Progenitor cell of endocrine pancreas (in vitro differentiated cells): ENCODE measurements at regions not wholly inside any gene's neighbourhood (a gene's known extent, or its start where the extent isn't known, plus 50 kb on each side); places are given as distances from the start of the nearest gene placed in this dataset.

Experiments used
- DNase-seq: peaks from one replicate; pipeline ENCODE4 v3.0.0; 2021; ENCODE audit warnings: low spot score; ENCODE audit not compliant: unreplicated experiment
- H3K27ac Mint-ChIP-seq: 2 replicates; pipeline ENCODE4 v1.8.0; 2021; ENCODE audit warnings: mild to moderate bottlenecking, moderate library complexity, mixed read lengths
- H3K27me3 Mint-ChIP-seq: 2 replicates; pipeline ENCODE4 v1.8.0; 2021; ENCODE audit warnings: mixed read lengths
- H3K36me3 Mint-ChIP-seq: 2 replicates; pipeline ENCODE4 v1.8.0; 2022; ENCODE audit warnings: mixed read lengths; ENCODE audit not compliant: insufficient read depth
- H3K4me1 Mint-ChIP-seq: 2 replicates; pipeline ENCODE4 v1.8.0; 2021; ENCODE audit warnings: low read depth, mixed read lengths
- H3K4me3 Mint-ChIP-seq: 2 replicates; pipeline ENCODE4 v1.8.0; 2021; ENCODE audit warnings: low read depth, mild to moderate bottlenecking, moderate library complexity, mixed read lengths
- H3K9me3 Mint-ChIP-seq: 2 replicates; pipeline ENCODE4 v1.8.0; 2021; ENCODE audit warnings: low read depth, mixed read lengths
- CTCF ChIP-seq: fragments of 200-600 bp; sonication (generic); IDR thresholded peaks from one replicate; pipeline ENCODE4 v1.5.0; 2021; ENCODE audit warnings: antibody characterized with exemption, mild to moderate bottlenecking; ENCODE audit not compliant: unreplicated experiment

GRCh38 chrX:530726-531610, 99.6 kb upstream of the SHOX start:
- H3K9me3 Mint-ChIP-seq: peaks cover 8% of the 10 kb centered on the region
- no peak for TF ChIP-seq CTCF
- no peaks in the 10 kb centered on the region for H3K36me3 Mint-ChIP-seq
- no peak overlapping the region for H3K4me3 Mint-ChIP-seq
- H3K4me1 Mint-ChIP-seq: peaks cover 8% of the 10 kb centered on the region
- H3K27ac Mint-ChIP-seq: no peak overlapping the region
- peaks cover 17% of the 10 kb centered on the region for H3K27me3 Mint-ChIP-seq
- DNase-seq: no peak

- TF ChIP-seq CTCF: no peak
- H3K36me3 Mint-ChIP-seq: no peaks in the 10 kb centered on the region
- no peak overlapping the region for H3K27ac Mint-ChIP-seq
- DNase-seq: no peak
- no peak overlapping the region for H3K4me3 Mint-ChIP-seq
- peaks cover 2% of the 10 kb centered on the region for H3K4me1 Mint-ChIP-seq
- peaks cover 12% of the 10 kb centered on the region for H3K27me3 Mint-ChIP-seq
- peaks cover 8% of the 10 kb centered on the region for H3K9me3 Mint-ChIP-seq
These were observed 99.0 kb upstream of the SHOX start for GRCh38 chrX:531611-531936.

- Mint-ChIP-seq H3K27me3 (peaks cover 8% of the 10 kb centered on the region), H3K4me3 (no peak overlapping the region), H3K36me3 (no peaks in the 10 kb centered on the region), H3K9me3 (peaks cover 8% of the 10 kb centered on the region), H3K27ac (peak overlapping the region; percentile 10), H3K4me1 (no peaks in the 10 kb centered on the region)
- DNase-seq: no peak
- TF ChIP-seq CTCF: no peak
These were observed 95.8 kb upstream of the SHOX start for GRCh38 chrX:534804-535203.

- no peaks in the 10 kb centered on the region for H3K9me3 Mint-ChIP-seq
- no peaks in the 10 kb centered on the region for H3K36me3 Mint-ChIP-seq
- H3K4me1 Mint-ChIP-seq: no peaks in the 10 kb centered on the region
- no peak for TF ChIP-seq CTCF
- no peak overlapping the region for H3K4me3 Mint-ChIP-seq
- DNase-seq: no peak
- H3K27me3 Mint-ChIP-seq: peaks cover under 1% of the 10 kb centered on the region
- H3K27ac Mint-ChIP-seq: no peak overlapping the region
These were observed 94.0 kb upstream of the SHOX start for GRCh38 chrX:536616-537015.

GRCh38 chrX:537151-537550, 93.4 kb upstream of the SHOX start:
- H3K27me3 Mint-ChIP-seq: no peaks in the 10 kb centered on the region
- H3K4me3 Mint-ChIP-seq: no peak overlapping the region
- H3K4me1 Mint-ChIP-seq: no peaks in the 10 kb centered on the region
- DNase-seq: no peak
- no peaks in the 10 kb centered on the region for H3K36me3 Mint-ChIP-seq
- H3K27ac Mint-ChIP-seq: no peak overlapping the region
- TF ChIP-seq CTCF: no peak
- no peaks in the 10 kb centered on the region for H3K9me3 Mint-ChIP-seq
